H1 (cell line): ENCODE measurements at regions not wholly inside any gene's neighbourhood (a gene's known extent, or its start where the extent isn't known, plus 50 kb on each side); places are given as distances from the start of the nearest gene placed in this dataset.

Source experiments
- EZH2 ChIP-seq: fragments of 200-600 bp; sonication (generic); IDR thresholded peaks from 2 replicates; pipeline ENCODE4 v1.7.1; 2012; ENCODE audit warnings: low read depth, mild to moderate bottlenecking, moderate library complexity, low read length, inconsistent platforms; ENCODE audit not compliant: severe bottlenecking
- FOSL1 ChIP-seq: IDR thresholded peaks from 2 replicates; pipeline ENCODE4 v1.6.1; 2011; ENCODE audit warnings: mild to moderate bottlenecking, low read depth, low read length, moderate library complexity; ENCODE audit not compliant: insufficient read depth
- JUN ChIP-seq: IDR thresholded peaks from 2 replicates; pipeline ENCODE4 v1.6.1; 2011; ENCODE audit warnings: low read depth, mild to moderate bottlenecking, improper control_type of control experiment, low read length
- TF ChIP-seq, protein P1 (sequence below), 3 experiments: IDR thresholded peaks; 1 replicate in 2 of 3; 2 replicates in 1 of 3; pipeline versions ENCODE4 v1.5.1 to v1.6.1; 2011; ENCODE audit warnings: low read length in 3 of 3, mild to moderate bottlenecking in 3 of 3, inconsistent platforms in 2 of 3, low read depth in 1 of 3, moderate library complexity in 1 of 3; ENCODE audit not compliant: insufficient read depth in 1 of 3; ENCODE audit errors: control extremely low read depth in 1 of 3

DNA sequence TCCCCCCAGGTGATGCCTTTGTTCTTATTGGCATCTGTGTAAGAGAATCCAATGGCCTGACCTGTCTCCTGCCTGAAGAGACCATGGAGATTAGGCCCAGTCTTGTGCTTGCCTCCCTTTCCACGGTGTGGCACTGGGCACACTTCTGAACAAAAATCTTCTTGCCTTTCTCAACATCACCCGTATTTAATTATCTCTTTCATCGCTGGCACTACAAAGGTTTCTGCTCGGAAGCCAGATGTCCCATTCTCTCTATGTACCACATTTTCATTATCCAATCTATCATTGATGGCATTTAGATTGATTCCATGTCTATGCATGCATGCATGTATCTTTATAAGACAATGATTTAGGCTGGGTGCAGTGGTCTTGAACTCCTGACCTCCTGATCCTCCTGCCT lies 74.3 kb downstream of the SLC25A15 start:
- TF ChIP-seq EZH2 = no peak
- TF ChIP-seq, protein P1, sequence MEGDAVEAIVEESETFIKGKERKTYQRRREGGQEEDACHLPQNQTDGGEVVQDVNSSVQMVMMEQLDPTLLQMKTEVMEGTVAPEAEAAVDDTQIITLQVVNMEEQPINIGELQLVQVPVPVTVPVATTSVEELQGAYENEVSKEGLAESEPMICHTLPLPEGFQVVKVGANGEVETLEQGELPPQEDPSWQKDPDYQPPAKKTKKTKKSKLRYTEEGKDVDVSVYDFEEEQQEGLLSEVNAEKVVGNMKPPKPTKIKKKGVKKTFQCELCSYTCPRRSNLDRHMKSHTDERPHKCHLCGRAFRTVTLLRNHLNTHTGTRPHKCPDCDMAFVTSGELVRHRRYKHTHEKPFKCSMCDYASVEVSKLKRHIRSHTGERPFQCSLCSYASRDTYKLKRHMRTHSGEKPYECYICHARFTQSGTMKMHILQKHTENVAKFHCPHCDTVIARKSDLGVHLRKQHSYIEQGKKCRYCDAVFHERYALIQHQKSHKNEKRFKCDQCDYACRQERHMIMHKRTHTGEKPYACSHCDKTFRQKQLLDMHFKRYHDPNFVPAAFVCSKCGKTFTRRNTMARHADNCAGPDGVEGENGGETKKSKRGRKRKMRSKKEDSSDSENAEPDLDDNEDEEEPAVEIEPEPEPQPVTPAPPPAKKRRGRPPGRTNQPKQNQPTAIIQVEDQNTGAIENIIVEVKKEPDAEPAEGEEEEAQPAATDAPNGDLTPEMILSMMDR (IDR thresholded peaks at IDR 0.05; ENCODE audit: control extremely low read depth in 1 of 3, insufficient read depth in 1 of 3, low read depth in 1 of 3, low read length in 3 of 3) = no peak
- no peak for TF ChIP-seq FOSL1
- no peak for TF ChIP-seq JUN
